ENCODE measurements at regions not wholly inside any gene's neighbourhood (a gene's known extent, or its start where the extent isn't known, plus 50 kb on each side); places are given as distances from the start of the nearest gene placed in this dataset.

DNA sequence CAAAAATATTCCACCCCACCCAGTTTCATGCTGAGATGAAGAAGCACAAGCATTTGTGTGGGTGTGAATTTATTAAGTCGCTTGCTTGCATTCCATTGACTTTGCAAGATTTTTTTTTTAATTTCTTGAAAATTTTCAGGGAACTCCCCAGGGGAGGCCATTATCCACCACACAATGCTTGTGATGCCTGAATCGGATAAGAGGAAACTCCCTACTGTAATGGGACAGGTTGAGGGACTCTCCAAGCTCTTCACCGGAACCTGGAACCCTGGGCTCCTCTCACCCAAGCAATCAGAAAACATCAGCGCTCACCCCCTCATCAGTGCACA, 153.6 kb upstream of the ZMIZ1 start:
- Histone ChIP-seq H3K4me2 (ENCODE audit: low read length) (peak overlapping the region; percentile 17; the same call in 1 of the 2 replicates), H2AFZ (ENCODE audit: low read depth, low read length, poor library complexity, severe bottlenecking) (no peak overlapping the region), H3K4me3 (replicated peaks in 1 of 2; ENCODE audit: low read depth in 1 of 2, low read length in 2 of 2) (no peak overlapping the region), H3K27me3 (ENCODE audit: insufficient read depth, low read length) (no peaks in the 10 kb centered on the region), H3K9me2 (ENCODE audit: insufficient read depth) (no peaks in the 10 kb centered on the region), H3K36me3 (ENCODE audit: control insufficient read depth in 1 of 2, insufficient read depth in 2 of 2, low read length in 2 of 2) (no peaks in the 10 kb centered on the region), H3K9ac (ENCODE audit: low read length) (no peak overlapping the region), H3K27ac (ENCODE audit: low read depth, low read length) (no peak overlapping the region), H3K79me2 (ENCODE audit: insufficient read depth, low read length) (no peaks in the 10 kb centered on the region), H4K20me1 (ENCODE audit: insufficient read depth) (no peaks in the 10 kb centered on the region), H3K4me1 (ENCODE audit: control insufficient read depth in 1 of 2, insufficient read depth in 2 of 2, low read length in 2 of 2) (peaks cover 8 to 9% of the 10 kb centered on the region in 2 experiments), H3K9me3 (ENCODE audit: control insufficient read depth in 1 of 2, insufficient read depth in 1 of 2, low read depth in 1 of 2, low read length in 2 of 2) (no peaks in the 10 kb centered on the region)
- TF ChIP-seq ZBTB33 (IDR thresholded peaks at IDR 0.05; ENCODE audit: extremely low read depth, insufficient replicate concordance, low read length): no peak
- no peak for TF ChIP-seq YY1 (IDR thresholded peaks at IDR 0.05; ENCODE audit: extremely low read depth, insufficient replicate concordance, low read depth, low read length)
- TF ChIP-seq, protein P1, sequence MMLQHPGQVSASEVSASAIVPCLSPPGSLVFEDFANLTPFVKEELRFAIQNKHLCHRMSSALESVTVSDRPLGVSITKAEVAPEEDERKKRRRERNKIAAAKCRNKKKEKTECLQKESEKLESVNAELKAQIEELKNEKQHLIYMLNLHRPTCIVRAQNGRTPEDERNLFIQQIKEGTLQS (IDR thresholded peaks at IDR 0.05): no peak
- no peak for TF ChIP-seq CBX3 (IDR thresholded peaks at IDR 0.05; ENCODE audit: low read depth)
- TF ChIP-seq SP1 (IDR thresholded peaks at IDR 0.05; ENCODE audit: low read depth): no peak
- no peak for TF ChIP-seq MAX (IDR thresholded peaks at IDR 0.05)
- no peak for TF ChIP-seq REST (IDR thresholded peaks at IDR 0.05; ENCODE audit: low read depth)
- no peak for TF ChIP-seq EZH2 (IDR thresholded peaks at IDR 0.05)
- TF ChIP-seq ZFX (IDR thresholded peaks at IDR 0.05): no peak
- no peak for TF ChIP-seq SIN3A (IDR thresholded peaks at IDR 0.05; ENCODE audit: low read depth)
- TF ChIP-seq CEBPB (IDR thresholded peaks at IDR 0.05; ENCODE audit: low read depth): no peak
- no peak for TF ChIP-seq FOSL1 (IDR thresholded peaks at IDR 0.05; ENCODE audit: low read depth)
- no peak for TF ChIP-seq ELF1 (IDR thresholded peaks at IDR 0.05; ENCODE audit: borderline replicate concordance, low read depth)
- no peak for TF ChIP-seq POLR2A (IDR thresholded peaks at IDR 0.05; ENCODE audit: borderline replicate concordance, extremely low read depth, insufficient read depth, insufficient read length)
- TF ChIP-seq EZH2phosphoT487 (IDR thresholded peaks at IDR 0.05; ENCODE audit: borderline replicate concordance): no peak
- no peak for TF ChIP-seq TCF7L2 (IDR thresholded peaks at IDR 0.05; ENCODE audit: borderline replicate concordance, extremely low read depth, insufficient read depth, insufficient read length)
- no peak for TF ChIP-seq POLR2AphosphoS5 (IDR thresholded peaks at IDR 0.05; ENCODE audit: low read depth, low read length)
- intact Hi-C loops (cut with micrococcal nuclease): no loop called here
- no TSS peak for BruUV-seq (replicated peaks)
- ATAC-seq (no peak), DNase-seq (ENCODE audit: low read depth, low spot score) (no peak)
- POLR2A ChIA-PET: no interaction called here
- RAD21 ChIA-PET (ENCODE audit: low non-redundant PET in 1 of 2, low total read pairs in 2 of 2, uncharacterized antibody in 2 of 2, unreplicated experiment in 2 of 2): no interaction called here
- CTCF ChIA-PET: no interaction called here

All from HCT116 (cell line).